Prostate gland (tissue), 2 donors: ENCODE measurements at regions not wholly inside any gene's neighbourhood (a gene's known extent, or its start where the extent isn't known, plus 50 kb on each side); places are given as distances from the start of the nearest gene placed in this dataset.
"Not testable (repeated sequence)": the region's sequence is repeated elsewhere in the genome, so short reads cannot be mapped to it uniquely, and the experiment has no call there.

Experiments used
- DNase-seq: peaks from one replicate; pipeline ENCODE4 v3.0.0-alpha.2; 2019; ENCODE audit warnings: low spot score
- H3K27ac ChIP-seq, 2 donors: fragments of 200-600 bp; sonication (generic); 2 replicates each; pipeline ENCODE4 v1.5.1; 2017 to 2019
- H3K27me3 ChIP-seq: fragments of 200-600 bp; sonication (generic); replicated peaks from 2 replicates; pipeline ENCODE4 v1.5.1; 2019; ENCODE audit not compliant: insufficient read depth
- H3K36me3 ChIP-seq, 2 donors: fragments of 200-600 bp; sonication (generic); 1 replicate in 1 of 2; 2 replicates in 1 of 2; pipeline versions ENCODE4 v1.5.1 to v1.8.1; 2017 to 2019
- H3K4me1 ChIP-seq: fragments of 200-600 bp; sonication (generic); replicated peaks from 2 replicates; pipeline ENCODE4 v1.5.1; 2019
- H3K4me3 ChIP-seq, 2 donors: fragments of 200-600 bp; sonication (generic); 2 replicates each; pipeline ENCODE4 v1.5.1; 2017 to 2019
- H3K9me3 ChIP-seq: fragments of 200-600 bp; sonication (generic); 2 replicates; pipeline ENCODE4 v1.5.1; 2017
- CTCF ChIP-seq, 4 experiments: fragments of 200-600 bp in 2 of 4; fragments of 450-650 bp in 2 of 4; sonication (generic) in 2 of 4; IDR thresholded peaks; 1 replicate in 3 of 4; 2 replicates in 1 of 4; pipeline ENCODE4 v1.5.1; 2016 to 2019; ENCODE audit warnings: antibody characterized with exemption in 4 of 4, mild to moderate bottlenecking in 2 of 4, moderate library complexity in 2 of 4
- POLR2A ChIP-seq: fragments of 450-650 bp; IDR thresholded peaks from one replicate; pipeline ENCODE4 v1.6.1; 2016; ENCODE audit warnings: antibody characterized with exemption, mild to moderate bottlenecking
- POLR2AphosphoS5 ChIP-seq: sonication (generic); formaldehyde crosslinking; IDR thresholded peaks from one replicate; pipeline ENCODE4 v1.6.1; 2017; ENCODE audit warnings: antibody characterized with exemption
- WGBS: methylation state at CpG from one replicate; pipeline ENCODE4 v1.1.5; 2018; 5-methylcytosine and 5-hydroxymethylcytosine counted together
- intact Hi-C: fragments of 100-400 bp; cut with DNase I; formaldehyde crosslinking; loops from one replicate; pipeline ENCODE4 v1.14.2; 2022

GRCh38 chr2:583666-584065 lies 93.5 kb downstream of the TMEM18 start:
- Histone ChIP-seq H3K27me3 (no peaks in the 10 kb centered on the region), H3K4me1 (peaks cover 4% of the 10 kb centered on the region), H3K36me3 (no peaks in the 10 kb centered on the region), H3K27ac (no peak overlapping the region), H3K9me3 (no peaks in the 10 kb centered on the region), H3K4me3 (no peak overlapping the region)
- TF ChIP-seq POLR2A (no peak), CTCF (IDR thresholded peaks at IDR 0.05) (no peak)
- no peak for DNase-seq
- intact Hi-C loops = no loop called here
- 86% methylated on average over 13 of the region's 13 CpGs for WGBS

- 93% methylated on average over 54 of the region's 54 CpGs for WGBS
- no peaks in the 10 kb centered on the region for H3K36me3 ChIP-seq
- intact Hi-C loops = no loop called here
- no peak for DNase-seq
- H3K9me3 ChIP-seq = no peaks in the 10 kb centered on the region
- H3K27ac ChIP-seq = no peak overlapping the region
- no peaks in the 10 kb centered on the region for H3K27me3 ChIP-seq
- H3K4me3 ChIP-seq = no peak overlapping the region
- TF ChIP-seq POLR2A (no peak), POLR2AphosphoS5 (no peak), CTCF (IDR thresholded peaks at IDR 0.05) (no peak)
- peaks cover 4% of the 10 kb centered on the region for H3K4me1 ChIP-seq
These were observed 94.2 kb downstream of the TMEM18 start for GRCh38 chr2:582792-583528.

GRCh38 chr2:582289-582688 lies 94.9 kb downstream of the TMEM18 start:
- H3K27me3 ChIP-seq, H3K9me3 ChIP-seq, H3K27ac ChIP-seq, H3K4me1 ChIP-seq, DNase-seq, intact Hi-C loops, H3K36me3 ChIP-seq, H3K4me3 ChIP-seq: not testable (repeated sequence)
- 91% methylated on average over 23 of the region's 23 CpGs for WGBS

- TF ChIP-seq CTCF (IDR thresholded peaks at IDR 0.05) (no peak), POLR2A (no peak), POLR2AphosphoS5 (no peak)
- DNase-seq = no peak
- Histone ChIP-seq H3K27me3 (no peaks in the 10 kb centered on the region), H3K36me3 (no peaks in the 10 kb centered on the region), H3K27ac (no peak overlapping the region), H3K4me3 (no peak overlapping the region), H3K4me1 (no peaks in the 10 kb centered on the region), H3K9me3 (no peaks in the 10 kb centered on the region)
- 50% methylated on average over 8 of the region's 8 CpGs for WGBS
- intact Hi-C loops = no loop called here
These were observed 97.2 kb downstream of the TMEM18 start for GRCh38 chr2:579961-580360.

GRCh38 chr2:579351-579886 lies 97.8 kb downstream of the TMEM18 start:
- DNase-seq = no peak

More at GRCh38 chr2:579351-579886, 97.8 kb downstream of the TMEM18 start:
- H3K27me3 ChIP-seq = no peaks in the 10 kb centered on the region
- TF ChIP-seq POLR2AphosphoS5 (no peak), CTCF (IDR thresholded peaks at IDR 0.05) (no peak)
- intact Hi-C loops = no loop called here
- H3K4me1 ChIP-seq = no peaks in the 10 kb centered on the region
- no peaks in the 10 kb centered on the region for H3K9me3 ChIP-seq
- no peak overlapping the region for H3K27ac ChIP-seq
- H3K4me3 ChIP-seq = no peak overlapping the region
- no peaks in the 10 kb centered on the region for H3K36me3 ChIP-seq
- 57% methylated on average over 9 of the region's 9 CpGs for WGBS
